HK-2 (cell line): ENCODE measurements at regions not wholly inside any gene's neighbourhood (a gene's known extent, or its start where the extent isn't known, plus 50 kb on each side); places are given as distances from the start of the nearest gene placed in this dataset.
A peak's percentile ranks its signal among the peaks of the same experiment; 100 is the strongest.

ENCODE experiments used
- DNase-seq: peaks from one replicate; pipeline ENCODE4 v3.0.0-alpha.2; 2018; ENCODE audit not compliant: unreplicated experiment

- DNase-seq, result no peak
Observed at GRCh38 chr3:10583798-10584708, 78.7 kb upstream of the ATP2B2 start.

- DNase-seq, result no peak
Observed at GRCh38 chr3:10585945-10586344, 80.6 kb upstream of the ATP2B2 start.

GRCh38 chr3:10594915-10595314 is 89.5 kb upstream of the ATP2B2 start:
- DNase-seq, result peak; percentile 20

- no peak for DNase-seq
Observed at GRCh38 chr3:10596746-10597448, 91.5 kb upstream of the ATP2B2 start.

- no peak for DNase-seq
Observed at GRCh38 chr3:10597733-10598132, 92.3 kb upstream of the ATP2B2 start.

GRCh38 chr3:10599017-10599416 is 93.6 kb upstream of the ATP2B2 start:
- DNase-seq, result no peak

GRCh38 chr3:10599444-10599843 is 94.1 kb upstream of the ATP2B2 start:
- DNase-seq, result no peak

GRCh38 chr3:10600296-10600714 is 94.9 kb upstream of the ATP2B2 start:
- DNase-seq, result no peak

GRCh38 chr3:10600726-10601125 is 95.3 kb upstream of the ATP2B2 start:
- DNase-seq, result no peak

GRCh38 chr3:10601151-10601856 is 95.9 kb upstream of the ATP2B2 start:
- DNase-seq, result no peak

GRCh38 chr3:10601857-10602230 is 96.5 kb upstream of the ATP2B2 start:
- no peak for DNase-seq

GRCh38 chr3:10602271-10602670 is 96.9 kb upstream of the ATP2B2 start:
- DNase-seq, result no peak

GRCh38 chr3:10602769-10603768 is 97.7 kb upstream of the ATP2B2 start:
- DNase-seq, result no peak

GRCh38 chr3:10609134-10609533 is 103.7 kb upstream of the ATP2B2 start:
- DNase-seq, result no peak

- DNase-seq, result no peak
Observed at GRCh38 chr3:10614168-10614567, 108.8 kb upstream of the ATP2B2 start.

GRCh38 chr3:10615715-10616114 is 110.3 kb upstream of the ATP2B2 start:
- no peak for DNase-seq

GRCh38 chr3:10616321-10616720 is 110.9 kb upstream of the ATP2B2 start:
- no peak for DNase-seq

GRCh38 chr3:10619989-10620832 is 114.8 kb upstream of the ATP2B2 start:
- DNase-seq, result no peak

GRCh38 chr3:10620833-10621082 is 115.4 kb upstream of the ATP2B2 start:
- DNase-seq, result no peak

- no peak for DNase-seq
Observed at GRCh38 chr3:10623578-10624275, 118.3 kb upstream of the ATP2B2 start.
